ENCODE measurements at regions not wholly inside any gene's neighbourhood (a gene's known extent, or its start where the extent isn't known, plus 50 kb on each side); places are given as distances from the start of the nearest gene placed in this dataset.
"Not testable (repeated sequence)": the region's sequence is repeated elsewhere in the genome, so short reads cannot be mapped to it uniquely, and the experiment has no call there.

GRCh38 chr3:118671192-118671591 is 363.5 kb downstream of the IGSF11 start:
- no peaks in the 10 kb centered on the region for H3K36me3 ChIP-seq
- intact Hi-C loops (cut with DNase I; ENCODE audit: low total_unique reads), result no loop called here
- ATAC-seq, result no peak
- DNase-seq, result no peak
- in situ Hi-C loops (cut with MboI; ENCODE audit: low sequenced_read_pairs in 4 of 4), result no loop called here
- H3K27me3 ChIP-seq, result no peaks in the 10 kb centered on the region
- TF ChIP-seq CTCF (IDR thresholded peaks at IDR 0.05 in 4 of 5, conservative IDR thresholded peaks at IDR 0.05 in 1 of 5) (no peak), POLR2A (IDR thresholded peaks at IDR 0.05) (no peak)
- no peak overlapping the region for H3K27ac ChIP-seq
- H3K4me1 ChIP-seq, result no peaks in the 10 kb centered on the region
- no peaks in the 10 kb centered on the region for H3K9me3 ChIP-seq
- H3K4me3 ChIP-seq, result no peak overlapping the region

DNA sequence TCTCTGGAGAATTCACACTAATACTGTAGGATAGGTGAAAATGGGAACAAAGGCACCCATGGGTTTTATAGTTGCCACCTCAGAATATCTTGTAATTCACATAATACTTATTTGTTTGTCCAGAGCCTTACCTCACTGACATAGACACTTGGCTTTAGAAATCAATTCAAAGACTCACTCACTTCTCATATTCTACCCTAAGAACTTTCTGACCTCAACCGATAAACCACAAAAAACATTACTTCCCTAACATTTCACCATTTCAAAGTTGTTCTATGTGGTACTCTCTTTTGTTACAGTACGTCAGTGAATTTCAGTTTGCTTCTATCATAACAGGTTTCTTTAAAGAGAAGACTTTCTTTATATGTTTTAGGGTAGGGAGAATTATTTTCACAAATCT is 359.3 kb downstream of the IGSF11 start:
- TF ChIP-seq POLR2A (IDR thresholded peaks at IDR 0.05), result no peak
- no peak for TF ChIP-seq CTCF (IDR thresholded peaks at IDR 0.05 in 4 of 5, conservative IDR thresholded peaks at IDR 0.05 in 1 of 5)
- no peak overlapping the region for H3K4me3 ChIP-seq
- intact Hi-C loops (cut with DNase I; ENCODE audit: low total_unique reads) (no loop called here), in situ Hi-C loops (cut with MboI; ENCODE audit: low sequenced_read_pairs in 4 of 4) (no loop called here)
- H3K27me3 ChIP-seq, result no peaks in the 10 kb centered on the region
- no peaks in the 10 kb centered on the region for H3K36me3 ChIP-seq
- ATAC-seq (no peak), DNase-seq (no peak)
- H3K9me3 ChIP-seq, result no peaks in the 10 kb centered on the region
- H3K4me1 ChIP-seq, result no peaks in the 10 kb centered on the region
- no peak overlapping the region for H3K27ac ChIP-seq

- H3K27me3 ChIP-seq; intact Hi-C loops (cut with DNase I; ENCODE audit: low total_unique reads); DNase-seq; H3K36me3 ChIP-seq; in situ Hi-C loops (cut with MboI; ENCODE audit: low sequenced_read_pairs in 4 of 4); H3K4me1 ChIP-seq; H3K27ac ChIP-seq; H3K9me3 ChIP-seq; H3K4me3 ChIP-seq; ATAC-seq: not testable (repeated sequence)
These were observed 356.0 kb downstream of the IGSF11 start for GRCh38 chr3:118678663-118679062.

- no peak overlapping the region for H3K27ac ChIP-seq
- no peaks in the 10 kb centered on the region for H3K4me1 ChIP-seq
- no peaks in the 10 kb centered on the region for H3K36me3 ChIP-seq
- DNase-seq (no peak), ATAC-seq (no peak)
- H3K9me3 ChIP-seq, result no peaks in the 10 kb centered on the region
- no peak for TF ChIP-seq POLR2A (IDR thresholded peaks at IDR 0.05)
- TF ChIP-seq CTCF (IDR thresholded peaks at IDR 0.05 in 4 of 5, conservative IDR thresholded peaks at IDR 0.05 in 1 of 5), result no peak
- in situ Hi-C loops (cut with MboI; ENCODE audit: low sequenced_read_pairs in 4 of 4), result no loop called here
- intact Hi-C loops (cut with DNase I; ENCODE audit: low total_unique reads), result no loop called here
- H3K27me3 ChIP-seq, result no peaks in the 10 kb centered on the region
- H3K4me3 ChIP-seq, result no peak overlapping the region
These were observed 351.7 kb downstream of the IGSF11 start for GRCh38 chr3:118682921-118683320.

DNA sequence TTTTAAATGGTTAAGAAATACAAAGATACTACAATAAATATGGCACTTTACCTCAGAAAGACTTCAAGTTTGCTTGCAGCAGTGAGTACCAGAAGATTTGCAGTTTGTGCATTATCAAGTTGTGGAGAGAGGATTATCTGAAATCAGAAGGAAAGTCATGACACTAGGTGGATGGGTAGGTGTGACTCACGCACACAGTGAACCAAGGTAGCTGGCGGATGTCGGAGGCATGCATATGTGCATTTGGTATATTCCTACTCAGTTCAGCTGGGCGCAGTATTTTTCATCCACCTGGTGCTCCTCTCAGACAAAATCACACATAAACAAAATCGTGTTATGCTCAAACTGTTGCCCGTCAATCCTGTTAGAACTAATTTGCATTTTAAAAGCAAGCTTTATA is 351.0 kb downstream of the IGSF11 start:
- H3K27ac ChIP-seq, result no peak overlapping the region
- no peaks in the 10 kb centered on the region for H3K4me1 ChIP-seq
- ATAC-seq (no peak), DNase-seq (no peak)
- no peak overlapping the region for H3K4me3 ChIP-seq
- in situ Hi-C loops (cut with MboI; ENCODE audit: low sequenced_read_pairs in 4 of 4) (no loop called here), intact Hi-C loops (cut with DNase I; ENCODE audit: low total_unique reads) (no loop called here)
- no peaks in the 10 kb centered on the region for H3K36me3 ChIP-seq
- no peaks in the 10 kb centered on the region for H3K27me3 ChIP-seq
- H3K9me3 ChIP-seq, result no peaks in the 10 kb centered on the region
- TF ChIP-seq POLR2A (IDR thresholded peaks at IDR 0.05), result no peak
- no peak for TF ChIP-seq CTCF (IDR thresholded peaks at IDR 0.05 in 4 of 5, conservative IDR thresholded peaks at IDR 0.05 in 1 of 5)

All from gastrocnemius medialis (tissue), 4 donors.